Mucosa of rectum (tissue), 2 donors: ENCODE measurements at regions not wholly inside any gene's neighbourhood (a gene's known extent, or its start where the extent isn't known, plus 50 kb on each side); places are given as distances from the start of the nearest gene placed in this dataset.

Source experiments
- H3K27ac ChIP-seq, 2 donors: one replicate each; pipeline ENCODE4 v1.7.0; 2013; ENCODE audit warnings: inconsistent platforms in 2 of 2, low read depth in 2 of 2, low read length in 2 of 2
- H3K27me3 ChIP-seq, 2 donors: one replicate each; pipeline ENCODE4 v1.7.0; 2013; ENCODE audit warnings: low read length in 2 of 2; ENCODE audit not compliant: control insufficient read depth in 2 of 2, insufficient read depth in 2 of 2
- H3K36me3 ChIP-seq, 2 donors: one replicate each; pipeline ENCODE4 v1.7.0; 2013; ENCODE audit warnings: low read length in 2 of 2; ENCODE audit not compliant: control insufficient read depth in 2 of 2, insufficient read depth in 2 of 2
- H3K4me1 ChIP-seq, 2 donors: one replicate each; pipeline ENCODE4 v1.7.0; 2013; ENCODE audit warnings: low read length in 2 of 2, mild to moderate bottlenecking in 1 of 2; ENCODE audit not compliant: control insufficient read depth in 2 of 2, insufficient read depth in 2 of 2
- H3K4me3 ChIP-seq, 2 donors: one replicate each; pipeline ENCODE4 v1.7.0; 2013; ENCODE audit warnings: low read length in 2 of 2
- H3K9ac ChIP-seq, 2 donors: one replicate each; pipeline ENCODE4 v1.7.0; 2013; ENCODE audit warnings: low read length in 2 of 2, low read depth in 1 of 2, mild to moderate bottlenecking in 1 of 2
- H3K9me3 ChIP-seq, 2 donors: one replicate each; pipeline ENCODE4 v1.7.0; 2013; ENCODE audit warnings: low read length in 2 of 2; ENCODE audit not compliant: control insufficient read depth in 2 of 2
- donor health status: healthy.
- donor health status: Normal muscosa, but diverticular disease.

DNA sequence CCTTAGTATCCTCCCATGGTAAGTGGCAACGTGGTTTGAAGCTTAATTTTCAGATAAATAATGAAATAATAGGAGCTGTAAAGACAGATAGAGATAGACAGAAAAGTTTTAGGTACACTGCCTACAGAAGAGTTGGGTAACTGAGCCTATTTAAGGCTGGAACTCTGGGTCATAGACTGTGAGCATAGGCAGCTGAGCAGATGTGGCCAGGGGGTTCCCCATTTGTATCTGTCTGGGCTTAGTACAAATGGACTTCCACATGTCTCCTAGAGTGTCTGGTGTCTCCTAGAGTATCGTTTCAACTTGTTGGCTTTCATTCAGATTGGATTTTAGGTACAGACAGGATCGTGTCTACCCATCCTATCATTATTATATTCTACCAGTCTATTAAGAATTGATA lies 649.8 kb downstream of the DHX35 start:
- no peaks in the 10 kb centered on the region for H3K27me3 ChIP-seq
- H3K4me1 ChIP-seq: no peaks in the 10 kb centered on the region
- H3K27ac ChIP-seq: no peak overlapping the region
- H3K4me3 ChIP-seq: no peak overlapping the region
- H3K36me3 ChIP-seq: no peaks in the 10 kb centered on the region
- H3K9ac ChIP-seq: no peak overlapping the region
- no peaks in the 10 kb centered on the region for H3K9me3 ChIP-seq

DNA sequence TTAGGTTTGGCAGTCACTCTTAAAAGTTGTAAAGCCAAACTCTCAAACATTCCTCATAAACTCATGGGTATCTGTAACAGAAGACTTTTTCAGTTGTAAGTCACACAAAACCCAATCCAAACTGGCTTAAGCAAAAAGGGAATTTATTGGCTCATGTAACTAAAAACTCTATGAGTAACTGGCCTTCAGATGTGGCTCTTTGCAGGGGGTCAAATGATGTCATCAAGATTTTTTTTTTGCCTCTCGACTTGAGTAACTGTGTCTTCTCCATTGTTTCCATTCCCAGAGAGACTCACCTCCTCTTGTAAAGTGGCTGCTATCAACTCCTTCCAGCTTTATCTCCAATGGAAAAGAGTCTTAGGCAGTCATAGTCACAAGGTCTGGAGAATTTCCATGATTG lies 645.0 kb downstream of the DHX35 start:
- Histone ChIP-seq H3K9me3 (no peaks in the 10 kb centered on the region), H3K4me3 (no peak overlapping the region), H3K4me1 (no peaks in the 10 kb centered on the region), H3K9ac (no peak overlapping the region), H3K27me3 (no peaks in the 10 kb centered on the region), H3K36me3 (no peaks in the 10 kb centered on the region), H3K27ac (no peak overlapping the region)

DNA sequence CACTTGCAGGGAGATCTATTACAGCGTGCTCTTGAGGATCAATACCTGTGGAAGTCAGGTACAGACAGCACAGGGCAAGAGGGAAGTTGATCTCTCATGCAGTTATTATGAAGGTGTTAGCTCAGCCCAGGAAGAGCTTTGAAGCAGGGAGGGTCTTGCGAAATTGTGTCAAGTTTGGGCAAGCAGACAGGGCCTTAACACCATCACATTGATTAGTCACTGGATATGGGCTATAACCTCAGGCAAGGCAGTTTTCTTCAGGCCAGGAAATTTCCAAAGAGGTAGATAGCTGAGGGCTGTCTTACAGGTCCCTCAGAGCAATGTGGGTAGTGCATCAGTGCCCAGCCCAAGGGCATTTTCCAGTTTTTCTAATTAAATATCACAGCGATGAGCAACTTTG lies 643.8 kb downstream of the DHX35 start:
- H3K9ac ChIP-seq: no peak overlapping the region
- no peak overlapping the region for H3K4me3 ChIP-seq
- H3K4me1 ChIP-seq: no peaks in the 10 kb centered on the region
- no peak overlapping the region for H3K27ac ChIP-seq
- no peaks in the 10 kb centered on the region for H3K9me3 ChIP-seq
- no peaks in the 10 kb centered on the region for H3K27me3 ChIP-seq
- no peaks in the 10 kb centered on the region for H3K36me3 ChIP-seq

DNA sequence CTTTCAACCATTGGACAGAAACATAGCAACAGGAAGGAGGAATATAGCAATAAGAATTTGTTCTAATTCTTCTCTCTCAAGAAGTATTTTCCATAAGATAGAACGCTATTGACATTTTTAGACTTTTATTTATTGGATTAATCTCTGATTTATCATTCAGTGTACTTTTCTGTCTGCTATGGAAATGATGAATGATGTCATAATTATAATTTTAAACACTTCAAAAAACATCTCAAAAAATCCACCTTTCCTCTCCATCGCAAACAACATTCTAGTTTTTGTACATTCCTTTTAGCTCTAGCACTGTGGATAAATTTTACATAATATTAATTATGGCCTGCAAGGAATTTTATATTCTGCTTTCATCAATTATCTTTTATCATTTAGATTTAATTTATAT lies 643.2 kb downstream of the DHX35 start:
- no peak overlapping the region for H3K4me3 ChIP-seq
- H3K36me3 ChIP-seq: no peaks in the 10 kb centered on the region
- H3K9me3 ChIP-seq: no peaks in the 10 kb centered on the region
- H3K9ac ChIP-seq: no peak overlapping the region
- no peaks in the 10 kb centered on the region for H3K27me3 ChIP-seq
- H3K27ac ChIP-seq: no peak overlapping the region
- H3K4me1 ChIP-seq: no peaks in the 10 kb centered on the region

DNA sequence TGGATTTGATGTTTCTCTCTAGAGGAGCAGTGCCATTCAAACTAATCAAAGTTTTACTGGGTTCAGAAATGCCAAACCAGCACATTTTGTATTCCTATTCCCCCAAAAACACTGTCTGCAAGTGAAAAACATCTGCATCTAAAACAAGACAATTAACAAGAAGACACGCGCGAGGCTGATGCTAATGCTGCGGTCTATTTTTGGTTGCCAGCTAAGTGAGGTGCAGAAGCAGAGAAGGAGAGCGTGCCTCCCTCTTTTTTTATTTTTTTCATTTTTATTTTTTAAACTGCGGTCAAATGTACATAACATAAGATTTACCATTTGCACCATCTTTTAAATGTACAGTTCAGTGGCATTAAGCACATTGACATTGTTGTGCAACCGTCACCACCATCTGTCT lies 641.1 kb downstream of the DHX35 start:
- no peak overlapping the region for H3K9ac ChIP-seq
- H3K4me1 ChIP-seq: no peaks in the 10 kb centered on the region
- no peaks in the 10 kb centered on the region for H3K9me3 ChIP-seq
- H3K27ac ChIP-seq: no peak overlapping the region
- no peaks in the 10 kb centered on the region for H3K27me3 ChIP-seq
- no peaks in the 10 kb centered on the region for H3K36me3 ChIP-seq
- H3K4me3 ChIP-seq: no peak overlapping the region

DNA sequence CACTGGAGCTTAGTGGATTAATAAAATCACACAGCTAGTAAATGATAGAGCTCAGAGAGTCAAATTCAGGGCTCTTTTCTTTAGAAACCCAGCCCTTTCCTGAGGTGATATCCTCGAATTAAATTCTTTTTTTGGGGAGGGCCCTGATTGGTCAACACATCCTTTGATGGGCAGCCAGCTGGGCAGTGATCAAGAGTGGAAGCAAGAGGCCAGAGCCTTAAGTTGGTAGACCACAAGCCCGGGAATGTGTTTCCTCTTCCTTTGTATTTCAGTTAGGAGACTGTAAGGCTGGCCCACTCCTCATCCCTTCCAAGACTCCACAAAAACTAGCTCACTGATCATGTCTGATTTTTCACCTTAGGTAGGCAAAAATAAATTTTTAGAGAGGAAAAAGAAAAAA lies 640.5 kb downstream of the DHX35 start:
- no peaks in the 10 kb centered on the region for H3K27me3 ChIP-seq
- H3K4me3 ChIP-seq: no peak overlapping the region
- no peak overlapping the region for H3K9ac ChIP-seq
- H3K4me1 ChIP-seq: no peaks in the 10 kb centered on the region
- no peak overlapping the region for H3K27ac ChIP-seq
- H3K36me3 ChIP-seq: no peaks in the 10 kb centered on the region
- no peaks in the 10 kb centered on the region for H3K9me3 ChIP-seq

DNA sequence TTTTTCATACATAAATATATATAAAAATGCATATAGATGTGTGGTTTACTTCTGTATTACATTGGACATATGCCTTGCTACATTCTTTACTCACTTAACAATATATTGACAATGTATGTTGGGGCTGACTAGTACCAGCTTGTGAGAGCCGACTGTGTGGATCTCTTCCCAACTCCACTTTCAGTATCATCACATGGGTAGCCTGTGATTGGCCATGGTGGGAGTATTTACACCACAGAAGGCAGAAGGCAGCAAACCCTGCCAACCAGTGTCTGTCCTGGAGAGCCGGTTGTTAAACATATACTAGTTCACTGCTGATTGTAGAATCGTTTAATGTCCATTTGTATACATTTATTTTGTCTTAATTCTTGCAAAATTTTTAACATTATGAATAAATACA lies 638.7 kb downstream of the DHX35 start:
- H3K36me3 ChIP-seq: no peaks in the 10 kb centered on the region
- no peak overlapping the region for H3K4me3 ChIP-seq
- H3K9ac ChIP-seq: no peak overlapping the region
- no peaks in the 10 kb centered on the region for H3K9me3 ChIP-seq
- H3K27me3 ChIP-seq: no peaks in the 10 kb centered on the region
- H3K4me1 ChIP-seq: no peaks in the 10 kb centered on the region
- no peak overlapping the region for H3K27ac ChIP-seq

DNA sequence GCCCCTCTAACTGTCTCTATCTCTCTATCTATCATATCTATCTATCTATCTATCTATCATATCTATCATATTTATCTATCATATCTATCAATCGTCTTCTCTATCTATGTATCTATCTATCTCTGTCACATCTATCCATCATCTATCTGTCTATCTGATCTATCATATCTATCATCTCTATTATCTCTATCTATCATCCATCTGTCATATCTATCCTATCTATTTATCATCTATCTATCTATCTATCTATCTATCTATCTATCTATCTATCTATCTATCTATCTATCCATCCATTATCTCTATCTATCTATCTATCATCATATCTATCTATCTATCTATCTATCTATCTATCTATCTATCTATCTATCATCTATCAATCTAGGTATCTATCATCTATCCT lies 638.0 kb downstream of the DHX35 start:
- H3K4me1 ChIP-seq: no peaks in the 10 kb centered on the region
- no peaks in the 10 kb centered on the region for H3K36me3 ChIP-seq
- no peaks in the 10 kb centered on the region for H3K27me3 ChIP-seq
- H3K9ac ChIP-seq: no peak overlapping the region
- H3K27ac ChIP-seq: no peak overlapping the region
- no peak overlapping the region for H3K4me3 ChIP-seq
- H3K9me3 ChIP-seq: no peaks in the 10 kb centered on the region

DNA sequence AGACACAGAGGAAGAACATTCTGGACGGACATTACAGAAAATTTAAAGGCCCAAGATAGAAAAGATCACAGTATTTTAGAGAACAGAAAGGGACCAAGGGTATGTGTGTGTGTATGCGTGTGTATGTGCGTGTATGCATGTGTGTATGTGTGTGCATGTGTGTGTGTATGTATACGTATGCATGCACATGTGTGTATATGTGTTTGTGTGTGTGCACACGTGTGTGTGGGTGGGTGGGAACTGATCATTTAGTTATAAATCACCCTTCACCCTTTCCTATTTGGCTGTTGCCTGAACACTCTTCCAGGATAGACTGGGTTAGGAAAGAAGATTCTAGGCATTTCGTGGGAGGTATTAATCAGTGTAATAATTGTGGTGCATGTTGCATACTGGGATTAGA lies 634.4 kb downstream of the DHX35 start:
- Histone ChIP-seq H3K36me3 (no peaks in the 10 kb centered on the region), H3K27me3 (no peaks in the 10 kb centered on the region), H3K9ac (no peak overlapping the region), H3K9me3 (no peaks in the 10 kb centered on the region), H3K4me3 (no peak overlapping the region), H3K4me1 (no peaks in the 10 kb centered on the region), H3K27ac (no peak overlapping the region)

DNA sequence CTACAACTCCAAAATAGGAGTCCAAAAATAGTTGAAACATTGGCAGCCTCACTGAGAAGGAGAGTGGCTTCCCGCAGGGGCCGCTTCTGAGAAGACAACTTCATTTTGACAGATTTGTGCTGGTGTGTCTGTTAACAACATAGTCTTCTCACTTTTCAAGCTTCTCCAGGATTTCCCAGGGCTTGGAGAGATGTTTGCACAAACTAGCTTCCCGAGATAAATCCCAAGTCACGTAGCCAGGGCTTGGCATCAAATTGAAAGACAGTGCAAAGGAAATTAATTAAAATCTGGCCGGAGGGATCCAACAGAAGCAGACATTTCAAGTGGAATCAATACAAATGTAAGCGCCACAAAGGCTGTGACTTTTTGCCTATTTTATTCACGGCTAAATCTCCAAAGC lies 630.2 kb downstream of the DHX35 start:
- Histone ChIP-seq H3K4me3 (no peak overlapping the region), H3K36me3 (no peaks in the 10 kb centered on the region), H3K27me3 (no peaks in the 10 kb centered on the region), H3K9ac (no peak overlapping the region), H3K27ac (no peak overlapping the region), H3K4me1 (no peaks in the 10 kb centered on the region), H3K9me3 (no peaks in the 10 kb centered on the region)

DNA sequence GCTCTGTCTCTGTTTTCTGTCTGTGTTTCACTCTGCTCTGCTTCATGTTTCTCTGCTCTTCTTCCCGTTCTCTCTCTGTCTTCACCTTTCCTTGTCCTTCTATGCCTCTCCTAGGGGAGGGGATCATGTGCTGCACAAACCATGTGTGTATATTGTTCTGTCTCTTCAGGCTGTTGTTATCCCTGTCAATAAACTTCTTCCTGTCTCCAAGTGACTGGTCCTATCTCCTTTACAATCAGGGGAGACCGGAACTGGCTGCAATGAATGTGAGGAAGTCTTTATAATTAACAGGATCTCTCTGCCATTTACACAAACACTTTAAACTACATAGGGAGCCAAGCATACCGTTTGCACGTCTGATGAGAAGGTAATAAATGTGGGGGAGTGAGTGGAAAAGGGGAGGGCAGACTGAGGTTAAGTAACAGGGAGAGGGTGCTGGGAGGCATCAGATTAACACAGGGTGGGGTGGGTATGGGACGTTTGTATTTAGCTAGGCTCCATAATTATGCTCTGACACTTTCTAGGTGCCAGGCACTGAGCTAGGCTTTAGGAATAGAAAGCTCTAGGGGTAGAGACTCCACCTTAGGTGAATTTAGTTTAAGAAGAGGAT lies 626.1 kb downstream of the DHX35 start:
- no peaks in the 10 kb centered on the region for H3K27me3 ChIP-seq
- H3K9me3 ChIP-seq: no peaks in the 10 kb centered on the region
- H3K4me1 ChIP-seq: no peaks in the 10 kb centered on the region
- no peaks in the 10 kb centered on the region for H3K36me3 ChIP-seq
- H3K4me3 ChIP-seq: no peak overlapping the region
- H3K27ac ChIP-seq: no peak overlapping the region
- no peak overlapping the region for H3K9ac ChIP-seq
